GM19025 (cell line): ENCODE measurements at regions not wholly inside any gene's neighbourhood (a gene's known extent, or its start where the extent isn't known, plus 50 kb on each side); places are given as distances from the start of the nearest gene placed in this dataset.

Source experiments
- ATAC-seq: cut with Tn5 transposase; IDR thresholded peaks from one replicate; pipeline ENCODE4 v1.9.1; 2021; ENCODE audit warnings: mild to moderate bottlenecking, low read depth, moderate library complexity; ENCODE audit not compliant: unreplicated experiment

DNA sequence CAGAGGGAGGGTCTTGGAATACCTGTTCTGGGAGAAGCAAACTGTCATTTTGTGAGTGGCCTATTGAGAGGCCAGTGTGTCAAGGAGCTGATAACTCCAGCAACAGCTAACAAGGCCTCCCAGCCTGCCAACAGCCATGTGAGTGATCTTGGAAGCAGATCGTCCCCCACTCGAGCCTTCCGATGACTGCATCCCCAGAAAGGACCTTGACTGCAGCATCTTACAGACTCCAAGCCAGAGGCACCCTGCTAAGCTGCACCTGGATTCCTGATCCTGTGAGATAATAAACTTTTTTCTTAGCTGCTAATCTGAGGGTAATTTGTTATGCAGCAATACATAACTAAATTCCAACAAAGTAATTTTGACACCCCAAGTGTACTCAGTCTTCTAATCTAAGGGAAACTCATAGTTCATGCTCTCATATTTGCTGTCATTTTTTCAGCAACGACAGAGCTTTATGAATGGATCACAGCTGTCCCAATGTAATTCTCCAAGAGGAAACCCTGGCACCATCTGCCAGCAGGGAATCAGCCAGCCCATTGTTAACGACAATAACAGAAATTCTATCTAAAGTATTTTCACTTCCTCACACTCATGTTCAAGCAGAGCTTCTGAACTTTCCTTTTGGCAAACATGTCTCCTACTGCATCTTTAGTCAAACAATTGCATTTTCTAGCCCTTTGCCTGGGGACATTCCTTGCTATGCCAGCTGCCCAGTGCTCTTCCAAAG lies 470.2 kb upstream of the BTBD3 start:
- no peak for ATAC-seq

GRCh38 chr20:11448554-11448953 lies 469.1 kb upstream of the BTBD3 start:
- ATAC-seq = no peak

GRCh38 chr20:11451793-11452291 lies 465.9 kb upstream of the BTBD3 start:
- ATAC-seq = no peak

DNA sequence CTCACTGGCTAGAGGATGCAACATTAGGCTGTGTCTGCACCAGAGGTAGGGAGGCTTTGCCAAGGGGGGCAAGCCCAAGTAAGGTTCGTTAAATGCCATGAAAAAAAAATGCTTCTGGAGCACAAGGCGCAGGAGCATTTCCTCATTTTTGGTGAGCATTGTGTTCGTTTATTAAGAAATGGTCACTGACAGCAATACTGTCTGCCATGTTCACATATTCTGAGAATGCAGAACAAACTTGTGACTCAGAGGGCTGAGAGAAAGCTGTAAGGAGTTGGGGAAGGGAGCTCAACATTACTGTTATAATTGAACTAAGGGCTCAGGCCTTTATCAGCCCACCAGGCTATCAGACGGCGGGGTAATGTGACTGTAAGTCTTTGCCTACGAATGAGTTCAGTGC lies 465.4 kb upstream of the BTBD3 start:
- no peak for ATAC-seq

DNA sequence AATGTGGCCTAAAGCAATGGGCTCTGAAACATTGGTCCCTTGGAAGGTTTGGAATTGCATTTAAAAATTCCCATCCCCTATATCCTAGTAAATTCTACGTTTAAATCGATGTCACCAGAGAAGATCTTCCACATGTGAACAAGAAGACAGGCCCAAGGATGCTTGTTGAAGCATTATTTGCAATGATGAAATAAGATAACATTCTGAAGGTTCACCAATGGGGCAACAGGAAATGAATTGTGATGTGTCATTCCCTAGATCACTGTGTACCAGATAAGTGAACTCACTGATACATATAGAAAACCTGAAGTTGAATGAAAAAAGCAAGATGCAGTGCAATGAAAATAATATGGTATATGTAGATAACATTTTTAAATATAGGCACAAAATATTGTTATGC lies 464.3 kb upstream of the BTBD3 start:
- no peak for ATAC-seq

DNA sequence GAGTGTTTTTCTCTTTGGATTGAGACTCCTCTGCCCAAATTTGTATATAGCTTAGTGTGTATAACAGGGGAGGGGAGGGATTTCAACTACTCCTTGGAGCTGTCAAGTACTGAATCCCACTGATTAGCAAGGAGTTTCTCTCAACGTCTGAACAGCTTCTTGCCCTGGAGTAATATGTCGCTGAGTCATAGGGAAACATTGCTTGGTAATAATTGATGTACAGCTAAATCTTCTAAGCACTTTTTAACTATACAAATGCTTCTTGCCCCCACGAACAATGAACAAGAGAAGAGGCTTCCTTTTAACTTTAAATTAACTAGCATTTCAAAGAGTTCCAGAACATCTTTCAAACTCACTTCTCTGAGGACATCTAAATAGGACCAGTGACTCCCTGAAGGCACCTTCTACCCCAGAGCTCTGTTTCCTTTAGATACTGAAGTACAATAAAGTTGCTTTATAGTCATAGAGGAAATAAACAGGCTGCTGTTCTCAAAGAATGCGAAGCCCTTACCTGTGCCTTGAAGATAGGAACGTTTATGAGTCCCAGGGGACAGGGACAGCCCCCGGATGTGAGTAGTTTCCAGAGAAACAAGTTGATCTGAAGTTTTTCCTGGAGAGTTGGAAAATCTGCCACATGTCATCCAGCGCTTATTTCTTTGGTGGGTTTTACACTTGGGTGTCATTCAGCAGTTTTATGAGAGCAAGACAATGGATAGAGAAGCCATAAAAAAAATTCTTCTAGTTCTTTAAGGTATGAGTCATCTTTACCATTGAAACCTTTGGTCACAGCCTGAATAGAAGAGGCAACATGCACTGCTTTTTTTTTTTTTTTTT lies 462.5 kb upstream of the BTBD3 start:
- ATAC-seq = peak; percentile 48

GRCh38 chr20:11457488-11457887 lies 460.2 kb upstream of the BTBD3 start:
- ATAC-seq = no peak

DNA sequence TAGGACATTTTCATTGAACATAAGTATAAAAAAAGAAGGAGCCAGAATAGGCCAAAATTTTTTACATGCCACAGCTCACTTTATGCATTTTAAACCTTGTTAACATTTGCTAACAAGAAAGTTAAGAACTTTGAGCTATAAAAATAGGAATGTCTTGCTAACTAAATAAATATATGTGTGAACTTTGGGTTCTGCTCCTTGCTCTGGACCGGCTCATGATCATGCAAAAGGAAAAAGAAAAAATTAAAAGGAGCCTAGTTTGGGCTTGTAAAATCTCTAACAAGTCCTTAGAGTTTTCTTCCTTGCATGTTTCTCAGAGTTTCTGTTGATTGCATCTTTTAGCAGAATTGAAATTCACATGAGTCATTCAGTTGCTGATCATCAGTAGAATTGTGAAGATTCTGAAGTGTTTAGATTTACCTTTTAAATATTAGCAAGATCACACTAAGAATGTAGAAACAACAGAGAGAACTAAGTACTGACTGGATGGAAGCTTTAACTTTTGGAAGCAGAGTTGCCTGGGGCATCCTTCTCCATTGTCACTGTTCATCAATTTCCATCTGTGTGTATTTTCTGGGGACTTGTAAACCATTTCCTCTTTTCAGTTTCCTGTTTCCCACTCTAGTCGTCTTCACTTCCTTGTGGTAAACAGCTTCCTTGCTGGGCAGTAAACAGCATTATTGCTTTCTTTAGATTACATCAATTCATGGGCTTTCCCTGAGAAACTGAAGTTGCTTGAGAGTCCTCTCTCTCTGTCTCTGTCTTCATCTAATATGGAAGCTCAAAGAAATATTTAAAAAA lies 458.4 kb upstream of the BTBD3 start:
- no peak for ATAC-seq

GRCh38 chr20:11467436-11467835 lies 450.3 kb upstream of the BTBD3 start:
- ATAC-seq = no peak

- no peak for ATAC-seq
These were observed 448.8 kb upstream of the BTBD3 start for GRCh38 chr20:11468880-11469279.

DNA sequence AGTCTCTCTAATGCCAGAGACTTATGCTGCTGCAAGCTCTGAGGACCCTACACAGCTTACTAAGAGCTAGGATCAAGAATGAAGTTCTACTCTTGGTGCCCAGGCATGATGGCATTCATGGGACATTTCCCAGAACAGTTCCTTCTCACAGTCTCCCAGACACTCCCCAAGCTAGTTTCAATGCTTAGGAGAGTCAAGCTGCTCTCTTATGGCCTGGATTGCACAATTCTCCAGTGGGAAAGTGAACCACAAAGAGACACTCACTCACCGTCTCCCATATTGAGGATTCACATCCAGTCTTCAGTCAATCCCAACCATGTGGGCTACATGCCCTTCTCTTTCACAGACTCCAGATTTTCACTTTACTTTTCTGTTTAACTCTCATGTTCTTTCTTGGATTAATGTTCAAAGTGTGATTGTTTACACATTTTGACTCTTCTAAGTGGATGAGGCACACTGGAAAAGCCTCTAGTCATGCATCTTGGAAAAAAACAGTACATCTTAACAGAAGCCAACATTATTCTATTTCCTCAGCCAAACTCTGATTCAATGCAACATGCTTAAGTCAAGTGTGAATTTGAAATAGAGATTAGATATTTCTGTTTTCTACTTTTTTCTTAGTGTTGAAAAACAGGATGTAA lies 447.8 kb upstream of the BTBD3 start:
- ATAC-seq = no peak

DNA sequence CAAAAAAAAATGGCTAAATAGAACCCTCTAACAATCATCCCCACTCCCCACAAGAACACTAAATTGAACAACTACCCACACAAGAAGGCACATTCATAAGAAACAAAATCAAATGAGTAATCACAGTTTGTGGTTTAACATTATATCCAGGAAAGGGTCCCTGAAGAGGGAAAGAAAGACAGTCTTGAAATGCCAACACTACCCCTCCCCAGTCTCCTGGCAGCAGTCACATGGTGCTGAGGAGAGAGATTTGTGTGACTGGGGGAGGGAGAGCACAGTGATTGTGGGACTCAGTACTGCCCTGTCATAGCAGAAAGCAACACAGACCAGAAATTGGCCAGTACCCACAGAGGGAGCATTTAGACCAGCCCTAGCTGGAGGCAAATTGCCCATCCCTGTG lies 443.7 kb upstream of the BTBD3 start:
- ATAC-seq = no peak

DNA sequence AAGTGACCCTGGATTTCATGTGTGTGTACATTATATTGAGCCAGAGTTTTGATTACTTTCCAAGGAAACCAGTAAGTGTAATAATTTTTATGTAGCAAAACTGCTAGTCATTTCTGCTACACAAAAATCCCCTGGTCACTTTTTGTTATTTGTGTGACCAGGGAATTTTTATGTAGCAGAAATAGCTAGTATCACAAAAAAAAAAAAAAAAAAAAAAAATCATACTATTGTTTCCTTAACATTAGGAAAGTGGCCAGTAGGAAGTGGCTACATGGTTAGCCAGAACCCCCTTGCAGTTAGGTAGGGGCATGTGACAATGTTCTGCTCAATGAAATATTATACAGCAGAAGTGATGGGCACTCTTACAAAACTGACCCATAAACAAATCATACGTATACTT lies 434.0 kb upstream of the BTBD3 start:
- ATAC-seq = no peak

DNA sequence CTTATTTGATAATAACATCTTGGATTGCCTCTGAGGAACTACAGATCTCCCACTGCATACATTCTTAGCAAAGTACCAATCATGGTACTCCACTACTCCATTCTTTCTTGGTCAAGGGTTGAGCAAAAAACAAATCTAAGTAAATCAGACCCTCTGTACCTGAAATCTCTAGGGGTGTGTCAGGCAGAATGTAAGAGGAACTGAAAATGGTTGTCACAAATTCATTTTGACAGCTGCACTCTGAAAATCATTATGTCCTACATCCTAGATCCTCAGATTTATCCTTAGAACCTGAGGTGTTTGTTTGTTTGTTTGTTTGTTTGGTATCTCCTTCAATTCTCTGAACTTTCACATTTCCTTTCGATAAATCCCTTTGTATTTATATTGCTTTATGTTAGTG lies 433.2 kb upstream of the BTBD3 start:
- ATAC-seq = no peak

GRCh38 chr20:11492386-11492785 lies 425.3 kb upstream of the BTBD3 start:
- ATAC-seq = no peak

GRCh38 chr20:11492846-11493245 lies 424.8 kb upstream of the BTBD3 start:
- ATAC-seq = no peak

- ATAC-seq = no peak
These were observed 421.3 kb upstream of the BTBD3 start for GRCh38 chr20:11496380-11496779.

- no peak for ATAC-seq
These were observed 420.1 kb upstream of the BTBD3 start for GRCh38 chr20:11497545-11497944.

- no peak for ATAC-seq
These were observed 418.5 kb upstream of the BTBD3 start for GRCh38 chr20:11499101-11499634.

DNA sequence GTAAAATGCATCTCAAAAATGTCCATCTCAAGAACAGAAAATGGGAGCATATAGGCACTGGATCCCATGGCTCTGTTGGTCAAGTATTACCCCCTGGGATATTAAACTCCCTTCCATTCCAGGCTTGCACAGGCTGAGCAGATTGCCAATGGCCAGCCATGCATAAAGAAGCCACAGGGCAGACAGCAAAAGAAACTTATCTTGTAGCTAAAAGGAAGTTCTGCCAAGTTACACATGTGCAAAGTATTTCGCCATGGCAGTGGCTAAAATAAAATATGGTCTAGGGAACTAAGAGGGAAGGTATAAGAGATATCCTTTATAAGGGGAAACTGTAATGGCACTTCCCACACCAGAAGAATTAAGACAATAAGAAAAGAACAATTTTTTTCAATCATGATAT lies 415.6 kb upstream of the BTBD3 start:
- ATAC-seq = no peak
